Tibial nerve (tissue), 4 donors: ENCODE measurements at regions not wholly inside any gene's neighbourhood (a gene's known extent, or its start where the extent isn't known, plus 50 kb on each side); places are given as distances from the start of the nearest gene placed in this dataset.
"Not testable (repeated sequence)": the region's sequence is repeated elsewhere in the genome, so short reads cannot be mapped to it uniquely, and the experiment has no call there.

ENCODE experiments used
- DNase-seq, 2 donors: peaks; one replicate each; pipeline ENCODE4 v3.0.0-alpha.2; 2019; ENCODE audit warnings: low spot score in 2 of 2
- H3K27ac ChIP-seq, 4 donors: fragments of 200-600 bp; sonication (generic) in 3 of 4; one replicate each; pipeline ENCODE4 v1.5.1; 2017 to 2019; ENCODE audit warnings: mild to moderate bottlenecking in 1 of 4
- H3K27me3 ChIP-seq, 2 donors: fragments of 200-600 bp; sonication (generic) in 1 of 2; one replicate each; pipeline versions ENCODE4 v1.5.1 to v1.6.0; 2017 to 2019
- H3K36me3 ChIP-seq, 3 donors: fragments of 200-600 bp; sonication (generic); one replicate each; pipeline ENCODE4 v1.5.1; 2018 to 2019
- H3K4me1 ChIP-seq, 4 donors: fragments of 200-600 bp; sonication (generic) in 3 of 4; one replicate each; pipeline ENCODE4 v1.5.1; 2017 to 2019
- H3K4me3 ChIP-seq, 4 donors: fragments of 200-600 bp; sonication (generic) in 3 of 4; one replicate each; pipeline ENCODE4 v1.5.1; 2017 to 2019; ENCODE audit warnings: mild to moderate bottlenecking in 1 of 4, moderate library complexity in 1 of 4
- H3K9me3 ChIP-seq, 4 donors: fragments of 200-600 bp; sonication (generic) in 3 of 4; one replicate each; pipeline ENCODE4 v1.5.1; 2017 to 2019
- CTCF ChIP-seq, 5 experiments: fragments of 200-600 bp in 3 of 5; fragments of 450-650 bp in 2 of 5; sonication (generic) in 3 of 5; IDR thresholded peaks; one replicate each; pipeline ENCODE4 v1.5.1; 2016 to 2019; ENCODE audit warnings: antibody characterized with exemption in 5 of 5, mild to moderate bottlenecking in 3 of 5, moderate library complexity in 2 of 5
- EP300 ChIP-seq, 2 donors: sonication (generic); formaldehyde crosslinking; IDR thresholded peaks; one replicate each; pipeline ENCODE4 v1.6.1; 2017; ENCODE audit warnings: antibody characterized with exemption in 2 of 2, mild to moderate bottlenecking in 1 of 2
- POLR2A ChIP-seq, 2 donors: fragments of 450-650 bp; IDR thresholded peaks; one replicate each; pipeline ENCODE4 v1.6.1; 2017; ENCODE audit warnings: antibody characterized with exemption in 2 of 2, mild to moderate bottlenecking in 2 of 2, moderate library complexity in 2 of 2
- WGBS, 2 donors: methylation state at CpG; one replicate each; pipeline ENCODE4 v1.1.5; 2018; 5-methylcytosine and 5-hydroxymethylcytosine counted together

DNA sequence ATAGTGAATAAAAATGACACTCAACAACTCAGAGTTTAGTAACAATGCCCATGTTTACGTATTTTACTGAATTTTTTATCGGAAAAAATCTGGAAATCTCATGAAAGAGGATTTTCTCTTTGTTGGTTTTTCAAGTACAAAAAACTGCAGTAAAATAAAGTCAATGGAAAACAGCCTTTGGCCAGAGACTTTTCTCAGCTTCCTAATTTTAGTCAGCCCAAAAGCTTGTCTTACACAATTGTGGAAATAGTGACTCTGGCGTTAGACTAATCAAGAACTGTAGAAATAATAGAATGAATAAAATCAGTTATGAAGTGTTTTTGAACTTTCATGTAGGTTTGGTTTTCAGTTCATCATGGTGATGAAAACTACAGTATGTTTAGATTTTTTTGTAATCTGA, 234.7 kb downstream of the DKK2 start:
- Histone ChIP-seq H3K4me1 (no peaks in the 10 kb centered on the region), H3K9me3 (no peaks in the 10 kb centered on the region), H3K36me3 (no peaks in the 10 kb centered on the region), H3K27ac (no peak overlapping the region), H3K27me3 (no peaks in the 10 kb centered on the region), H3K4me3 (no peak overlapping the region)
- TF ChIP-seq EP300 (IDR thresholded peaks at IDR 0.05): no peak
- TF ChIP-seq CTCF (IDR thresholded peaks at IDR 0.05): no peak
- TF ChIP-seq POLR2A (IDR thresholded peaks at IDR 0.05): no peak
- DNase-seq: no peak
- 77 to 82% methylated on average over 3 of the region's 3 CpGs for WGBS, 2 donors

DNA sequence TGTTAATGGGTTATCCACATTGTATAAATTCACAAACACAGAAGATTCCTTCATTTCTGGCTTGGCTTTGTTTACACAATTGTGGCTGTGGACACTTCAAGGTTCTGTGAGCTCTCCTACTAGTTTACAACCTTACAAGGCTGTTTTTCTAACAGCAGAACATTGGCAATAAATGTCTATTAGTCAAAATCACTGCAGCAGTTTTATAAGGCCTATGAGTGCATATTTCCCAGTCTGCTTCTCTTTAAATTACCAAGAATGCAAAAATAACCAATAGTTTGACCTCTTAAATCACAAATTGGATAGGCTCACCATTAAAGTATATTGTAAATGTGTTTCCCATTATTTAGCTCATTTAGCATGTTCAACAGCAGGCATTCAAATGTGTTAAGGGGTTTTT, 239.2 kb downstream of the DKK2 start:
- TF ChIP-seq POLR2A (IDR thresholded peaks at IDR 0.05) (no peak), CTCF (IDR thresholded peaks at IDR 0.05) (no peak), EP300 (IDR thresholded peaks at IDR 0.05) (no peak)
- no peak for DNase-seq
- H3K27ac ChIP-seq: no peak overlapping the region
- no peaks in the 10 kb centered on the region for H3K36me3 ChIP-seq
- H3K4me1 ChIP-seq: no peaks in the 10 kb centered on the region
- no peak overlapping the region for H3K4me3 ChIP-seq
- H3K27me3 ChIP-seq: no peaks in the 10 kb centered on the region
- no peaks in the 10 kb centered on the region for H3K9me3 ChIP-seq

DNA sequence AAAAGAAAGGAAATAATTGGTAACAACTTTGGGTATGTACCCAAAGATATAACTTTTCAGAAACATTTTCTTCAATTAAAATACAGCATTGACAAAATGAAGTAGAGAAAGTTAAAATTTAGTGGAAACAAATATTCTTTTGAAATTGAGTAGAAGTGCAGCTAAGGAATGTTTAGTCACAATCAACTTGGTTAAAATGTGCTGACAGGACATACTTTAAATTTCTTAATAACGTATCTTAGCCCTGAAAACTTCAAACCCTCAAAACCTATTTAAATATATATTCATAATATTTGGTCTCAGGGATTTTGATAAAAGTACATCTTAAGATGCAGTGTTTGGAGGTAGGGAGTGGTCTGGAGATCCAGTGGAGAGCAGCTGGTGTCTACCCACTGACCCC, 240.8 kb downstream of the DKK2 start:
- WGBS, 2 donors: 37 to 38% methylated on average over 1 of the region's 1 CpG
- Histone ChIP-seq H3K27me3 (no peaks in the 10 kb centered on the region), H3K4me1 (no peaks in the 10 kb centered on the region), H3K36me3 (no peaks in the 10 kb centered on the region), H3K9me3 (no peaks in the 10 kb centered on the region), H3K27ac (no peak overlapping the region), H3K4me3 (no peak overlapping the region)
- no peak for DNase-seq
- TF ChIP-seq EP300 (IDR thresholded peaks at IDR 0.05) (no peak), POLR2A (IDR thresholded peaks at IDR 0.05) (no peak), CTCF (IDR thresholded peaks at IDR 0.05) (no peak)

DNA sequence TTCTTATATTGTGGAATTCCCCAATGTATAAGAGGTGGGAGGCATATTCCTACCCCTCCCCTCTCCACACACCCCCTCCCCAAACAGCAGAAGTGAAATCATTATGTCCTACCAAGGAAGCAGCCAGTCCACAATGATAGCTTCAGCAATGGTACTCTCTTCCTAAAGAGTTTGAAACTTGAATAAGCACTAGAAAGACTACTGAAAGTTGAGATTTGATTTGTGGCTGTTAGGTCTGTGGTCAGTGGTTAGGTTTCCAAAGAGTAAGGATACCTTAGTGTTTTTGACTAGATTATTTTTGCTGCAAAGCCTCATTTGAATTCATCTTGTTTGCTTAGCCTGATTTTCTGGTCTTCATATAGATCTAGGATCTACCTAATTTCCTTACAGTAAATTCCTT, 242.2 kb downstream of the DKK2 start:
- Histone ChIP-seq H3K9me3 (peaks cover 0 to 5% (median 0%) of the 10 kb centered on the region in 4 donors), H3K27me3 (no peaks in the 10 kb centered on the region), H3K4me3 (no peak overlapping the region), H3K27ac (no peak overlapping the region), H3K36me3 (no peaks in the 10 kb centered on the region), H3K4me1 (no peaks in the 10 kb centered on the region)
- no peak for DNase-seq
- TF ChIP-seq CTCF (IDR thresholded peaks at IDR 0.05): no peak
- TF ChIP-seq EP300 (IDR thresholded peaks at IDR 0.05): no peak
- TF ChIP-seq POLR2A (IDR thresholded peaks at IDR 0.05): no peak

DNA sequence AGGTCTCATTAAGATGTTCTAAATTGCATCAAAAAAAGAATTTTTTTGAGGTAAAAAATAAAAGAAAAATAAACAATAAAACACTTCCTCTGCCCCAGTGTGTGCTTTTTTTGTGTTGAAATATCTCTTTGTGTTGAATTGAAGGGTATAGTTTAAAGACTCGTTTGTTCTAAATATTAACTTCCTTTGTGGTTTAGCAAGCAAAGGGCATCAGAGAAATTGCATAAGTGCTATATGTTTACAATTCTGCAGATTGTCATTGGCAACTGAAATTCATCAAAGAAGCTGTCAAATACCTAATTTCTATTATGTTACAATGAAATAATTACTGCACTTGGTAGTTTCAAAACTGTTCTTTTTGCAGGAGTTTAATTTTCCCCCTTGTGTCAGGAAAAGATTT, 260.5 kb downstream of the DKK2 start:
- H3K27ac ChIP-seq: no peak overlapping the region
- TF ChIP-seq POLR2A (IDR thresholded peaks at IDR 0.05) (no peak), CTCF (IDR thresholded peaks at IDR 0.05) (no peak), EP300 (IDR thresholded peaks at IDR 0.05) (no peak)
- no peaks in the 10 kb centered on the region for H3K9me3 ChIP-seq
- H3K4me1 ChIP-seq: no peaks in the 10 kb centered on the region
- 13 to 34% methylated on average over 1 of the region's 1 CpG for WGBS, 2 donors
- H3K36me3 ChIP-seq: no peaks in the 10 kb centered on the region
- no peak overlapping the region for H3K4me3 ChIP-seq
- no peaks in the 10 kb centered on the region for H3K27me3 ChIP-seq
- DNase-seq: no peak

GRCh38 chr4:106774055-106774454, 262.1 kb downstream of the DKK2 start:
- not testable (repeated sequence) for H3K27me3 ChIP-seq, H3K4me3 ChIP-seq, H3K36me3 ChIP-seq, DNase-seq, H3K4me1 ChIP-seq, H3K9me3 ChIP-seq, H3K27ac ChIP-seq
- 85 to 100% methylated on average over 1 of the region's 1 CpG for WGBS, 2 donors
